ENCODE measurements at regions not wholly inside any gene's neighbourhood (a gene's known extent, or its start where the extent isn't known, plus 50 kb on each side); places are given as distances from the start of the nearest gene placed in this dataset.

- no peak for DNase-seq
Observed at GRCh38 chr15:79373113-79373512, 59.0 kb upstream of the MINAR1 start.

GRCh38 chr15:79373728-79374127, 58.4 kb upstream of the MINAR1 start:
- no peak for DNase-seq

- DNase-seq: no peak
Observed at GRCh38 chr15:79376383-79376782, 55.8 kb upstream of the MINAR1 start.

GRCh38 chr15:79378394-79379109, 53.6 kb upstream of the MINAR1 start:
- no peak for DNase-seq

- peak; percentile 38 for DNase-seq
Observed at GRCh38 chr15:79380755-79381497, 51.2 kb upstream of the MINAR1 start.

- DNase-seq: no peak
Observed at GRCh38 chr15:79381593-79381992, 50.5 kb upstream of the MINAR1 start.

Data from kidney glomerular epithelial cell (primary cell).